HG03354 (cell line): ENCODE measurements at regions not wholly inside any gene's neighbourhood (a gene's known extent, or its start where the extent isn't known, plus 50 kb on each side); places are given as distances from the start of the nearest gene placed in this dataset.
"Not testable (repeated sequence)": the region's sequence is repeated elsewhere in the genome, so short reads cannot be mapped to it uniquely, and the experiment has no call there.

Source experiments
- ATAC-seq: cut with Tn5 transposase; IDR thresholded peaks from one replicate; pipeline ENCODE4 v1.9.1; 2021; ENCODE audit warnings: mild to moderate bottlenecking; ENCODE audit not compliant: unreplicated experiment, poor library complexity, severe bottlenecking

DNA sequence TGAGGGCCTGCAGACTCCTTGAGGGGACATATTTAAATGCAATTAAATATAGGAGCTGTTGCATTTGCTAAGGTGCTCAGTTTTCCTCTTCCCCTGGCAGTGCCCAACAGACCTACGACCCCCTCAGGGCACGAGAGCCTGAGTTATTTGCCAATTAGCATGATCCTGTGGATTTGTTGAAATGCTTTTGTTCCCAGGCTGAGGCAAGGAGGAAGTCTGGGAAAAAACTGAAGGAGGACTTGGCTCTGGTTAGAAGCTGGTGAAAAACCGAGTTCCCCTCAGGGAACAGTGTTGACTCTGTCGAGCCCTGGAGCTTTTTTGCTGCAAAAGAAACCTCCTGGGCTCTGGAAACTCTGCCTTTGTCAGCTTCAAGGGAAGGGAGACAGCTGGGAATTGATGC lies 103.6 kb upstream of the SHB start:
- ATAC-seq: no peak

DNA sequence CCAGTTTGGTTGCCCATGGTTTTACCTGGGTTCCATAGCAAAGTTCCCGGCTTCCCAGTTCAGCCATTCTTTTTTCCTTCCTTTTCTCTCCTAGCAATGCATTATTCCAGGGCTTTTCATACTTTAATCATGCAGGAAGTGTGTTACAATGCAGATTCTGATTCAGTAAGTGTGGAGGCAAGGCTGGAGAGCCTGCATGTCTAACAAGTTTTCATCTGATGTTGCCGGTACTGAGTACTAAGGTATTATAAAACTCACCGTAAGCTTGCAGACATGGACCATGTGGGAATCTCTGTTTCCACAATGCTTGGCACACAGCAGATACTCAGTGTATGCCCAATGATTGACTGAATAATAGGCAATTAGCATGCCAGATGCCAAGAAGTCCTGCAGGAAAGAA lies 102.9 kb upstream of the SHB start:
- no peak for ATAC-seq

DNA sequence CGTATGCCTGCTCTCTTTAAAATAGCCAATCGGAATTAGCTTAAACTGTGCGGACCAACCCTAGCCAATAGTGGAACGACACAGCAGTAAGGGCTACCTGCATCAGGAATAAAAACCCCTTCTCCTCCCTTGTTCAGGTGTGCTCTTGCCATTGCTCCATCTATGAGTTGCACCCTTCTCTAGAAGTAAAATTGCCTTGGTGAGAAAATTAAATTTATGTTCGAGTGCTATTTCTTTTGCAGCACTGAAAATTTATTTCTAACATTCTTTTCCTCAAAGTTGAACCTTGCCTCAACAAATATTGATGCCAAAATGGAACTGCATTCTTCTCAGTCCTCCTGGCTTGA lies 102.5 kb upstream of the SHB start:
- no peak for ATAC-seq

DNA sequence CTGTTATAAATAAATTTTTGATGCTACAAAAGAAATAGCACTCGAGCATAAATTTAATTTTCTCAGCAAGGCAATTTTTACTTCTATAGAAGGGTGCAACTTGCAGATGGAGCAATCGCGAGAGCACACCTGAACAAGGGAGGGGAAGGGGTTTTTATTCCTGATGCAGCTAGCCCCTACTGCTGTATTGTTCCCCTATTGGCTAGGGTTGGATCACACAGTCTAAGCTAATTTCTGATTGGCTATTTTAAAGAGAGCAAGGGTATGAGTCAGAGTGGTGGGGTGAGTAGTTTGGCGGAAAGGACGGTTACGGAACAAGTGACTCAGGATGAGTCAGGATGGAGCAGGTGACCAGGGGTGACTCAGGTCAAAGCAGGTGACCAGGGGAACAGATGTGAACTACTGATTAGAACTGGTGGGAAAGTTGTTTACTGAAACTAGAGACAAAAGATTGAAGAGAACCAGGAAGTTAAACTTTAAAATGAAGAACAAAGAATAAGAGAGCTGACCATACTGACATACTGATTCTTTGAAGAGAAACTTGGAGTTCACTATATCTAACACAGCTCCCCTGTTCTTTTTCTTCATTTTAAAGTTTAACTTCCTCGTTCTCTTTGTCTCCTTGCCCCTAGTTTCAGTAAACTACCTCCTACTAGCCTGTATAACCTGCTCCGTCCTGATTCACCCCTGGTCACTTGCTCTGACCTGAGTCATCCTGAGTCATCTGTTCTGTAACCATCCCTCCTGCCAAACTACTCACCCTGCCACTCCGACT lies 101.9 kb upstream of the SHB start:
- ATAC-seq: not testable (repeated sequence)

DNA sequence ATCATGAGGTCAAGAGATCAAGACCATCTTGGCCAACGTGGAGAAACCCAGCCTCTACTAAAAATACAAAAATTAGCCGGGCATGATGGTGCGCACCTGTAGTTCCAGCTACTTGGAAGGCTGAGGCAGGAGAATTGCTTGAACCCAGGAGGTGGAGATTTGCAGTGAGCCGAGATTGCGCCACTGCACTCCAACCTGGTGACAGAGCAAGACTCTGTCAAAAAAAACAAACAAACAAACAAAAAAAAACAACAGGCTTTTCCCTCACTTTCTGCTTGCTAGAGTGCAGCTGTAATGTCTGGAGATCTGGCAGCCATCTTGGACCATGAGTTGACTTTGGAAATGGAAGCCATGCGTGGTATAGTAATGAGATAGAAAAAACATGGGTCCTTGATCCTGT lies 101.1 kb upstream of the SHB start:
- not testable (repeated sequence) for ATAC-seq

DNA sequence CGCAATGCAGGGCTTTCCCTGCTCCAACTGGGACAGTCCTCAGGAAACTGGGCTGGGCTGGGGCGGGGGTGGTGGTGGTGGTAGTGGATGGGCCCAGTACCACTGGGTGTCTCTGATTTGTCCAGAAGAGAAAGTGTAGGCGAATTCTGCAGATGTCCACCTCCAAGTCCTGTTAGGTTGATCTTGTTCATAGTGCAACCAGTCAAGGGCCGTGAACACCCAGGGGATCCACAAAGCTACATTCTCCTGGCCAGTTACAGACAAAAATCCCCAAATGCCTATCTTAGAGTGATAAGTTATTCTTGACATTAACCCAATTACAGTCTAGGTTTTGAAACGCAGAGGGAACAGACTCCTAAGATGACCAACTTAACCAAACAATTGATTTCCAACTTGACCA lies 97.5 kb upstream of the SHB start:
- no peak for ATAC-seq

DNA sequence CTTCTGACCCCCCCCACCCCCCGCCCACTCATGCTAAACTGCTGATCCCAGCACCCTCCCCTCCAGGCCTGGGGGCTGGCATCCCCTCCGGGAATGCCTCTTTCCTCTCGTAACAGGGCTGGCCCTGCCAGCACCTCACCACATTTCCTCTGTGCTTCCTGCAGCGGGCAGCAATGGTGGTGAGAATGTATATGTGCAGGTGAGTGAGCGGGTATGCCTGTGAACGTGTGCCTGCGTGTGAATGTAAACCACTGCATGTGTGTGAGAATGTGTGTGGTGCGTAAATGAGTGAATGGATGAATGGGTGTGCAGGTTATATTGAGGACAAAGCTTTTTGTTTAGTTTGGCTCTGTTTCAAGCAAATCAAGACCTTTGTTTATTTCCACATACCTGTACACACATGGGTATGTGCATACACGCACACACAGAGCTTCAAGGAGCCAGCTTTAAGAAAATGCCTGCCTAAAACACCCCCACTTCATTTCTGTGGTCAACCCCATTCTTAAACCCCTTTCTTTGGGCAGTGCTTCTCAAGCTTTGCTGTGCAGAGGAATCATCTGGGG lies 95.7 kb upstream of the SHB start:
- no peak for ATAC-seq

DNA sequence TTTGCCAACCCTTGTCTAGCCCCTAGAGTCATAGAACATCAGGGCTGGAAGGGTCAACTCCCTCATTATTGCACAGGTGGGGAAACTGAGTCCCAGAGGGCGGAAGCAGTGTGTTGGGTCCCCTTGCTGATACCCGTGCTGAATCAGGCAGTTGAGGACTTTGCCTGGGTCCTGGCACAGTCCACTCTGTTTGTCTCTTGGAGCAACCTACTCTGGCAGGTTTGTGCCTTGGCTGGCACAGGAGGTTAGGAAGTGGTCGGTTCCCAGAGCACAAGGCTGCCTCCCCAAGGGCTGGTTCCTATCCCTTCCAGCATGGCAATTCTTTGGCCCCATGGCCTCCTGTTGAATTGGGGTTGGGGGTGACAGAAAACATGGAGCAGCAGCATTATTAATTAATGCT lies 94.5 kb upstream of the SHB start:
- ATAC-seq: no peak

DNA sequence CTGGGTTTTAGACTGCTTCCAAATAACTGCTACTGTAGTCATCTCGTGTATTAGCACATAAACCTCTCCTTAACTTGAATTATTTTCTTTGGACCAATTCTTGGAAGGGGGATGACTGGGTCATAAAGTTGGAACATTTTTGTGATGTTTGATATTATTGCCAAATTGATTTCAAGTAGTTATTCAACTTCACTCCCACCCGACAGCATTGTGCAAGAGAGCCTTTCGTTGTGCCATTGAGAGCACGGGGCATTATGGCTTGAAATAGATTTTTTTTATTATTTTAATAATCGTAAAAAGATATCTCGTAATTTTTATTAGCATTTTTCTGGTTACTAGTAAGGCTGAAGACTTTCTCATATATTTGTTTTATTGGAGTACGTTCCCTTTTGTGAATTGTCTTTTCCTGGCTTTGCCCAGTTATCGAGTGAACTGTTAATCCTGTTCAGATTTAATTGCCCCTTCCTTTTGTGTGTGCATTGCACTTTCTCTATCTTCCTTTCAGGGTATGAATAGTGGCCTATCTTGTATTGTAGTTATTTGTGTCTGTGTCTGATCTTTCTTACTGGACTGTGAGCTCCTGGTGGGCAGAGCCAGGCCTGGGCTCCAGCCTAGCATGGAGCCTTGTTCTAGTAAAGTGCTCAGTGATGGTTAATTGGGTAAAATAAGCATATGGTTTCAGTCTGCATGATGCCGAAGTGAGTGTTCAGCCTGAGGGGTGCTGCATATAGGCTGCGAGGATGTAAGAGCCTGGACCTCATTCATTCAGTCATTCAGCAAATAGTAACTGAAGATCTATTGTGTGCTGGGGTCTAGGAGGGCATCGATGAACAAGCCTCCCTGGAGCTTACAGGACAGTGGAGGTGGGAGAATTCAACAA lies 93.5 kb upstream of the SHB start:
- ATAC-seq: no peak

DNA sequence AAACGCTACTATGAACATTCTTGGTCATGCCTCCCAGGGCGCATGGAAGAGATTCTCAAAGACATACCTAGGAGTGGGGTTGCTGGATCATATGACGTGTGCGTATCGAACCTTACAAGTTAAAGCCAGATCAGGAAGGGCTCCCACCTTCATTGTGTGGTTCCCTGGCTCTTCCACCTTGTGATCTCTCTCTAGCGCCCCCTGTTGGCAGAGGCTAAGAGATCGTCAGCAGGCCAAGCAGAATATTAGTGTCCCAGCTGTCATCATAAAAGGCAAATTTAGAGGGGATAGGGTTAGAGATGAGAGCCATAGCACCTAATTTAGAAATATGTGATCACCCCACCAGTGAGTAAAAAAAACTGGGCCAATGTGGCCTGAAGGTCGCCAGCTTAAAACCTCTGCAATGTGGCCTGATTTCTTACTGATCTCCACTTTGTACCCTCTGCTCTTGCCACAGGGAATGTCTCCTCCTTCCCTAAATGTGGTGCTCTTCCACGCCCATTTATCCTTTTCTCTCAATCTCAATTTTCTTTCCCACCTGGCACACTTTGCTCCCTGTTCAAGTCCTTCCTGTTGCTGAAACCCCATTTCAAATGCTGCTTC lies 91.7 kb upstream of the SHB start:
- no peak for ATAC-seq

DNA sequence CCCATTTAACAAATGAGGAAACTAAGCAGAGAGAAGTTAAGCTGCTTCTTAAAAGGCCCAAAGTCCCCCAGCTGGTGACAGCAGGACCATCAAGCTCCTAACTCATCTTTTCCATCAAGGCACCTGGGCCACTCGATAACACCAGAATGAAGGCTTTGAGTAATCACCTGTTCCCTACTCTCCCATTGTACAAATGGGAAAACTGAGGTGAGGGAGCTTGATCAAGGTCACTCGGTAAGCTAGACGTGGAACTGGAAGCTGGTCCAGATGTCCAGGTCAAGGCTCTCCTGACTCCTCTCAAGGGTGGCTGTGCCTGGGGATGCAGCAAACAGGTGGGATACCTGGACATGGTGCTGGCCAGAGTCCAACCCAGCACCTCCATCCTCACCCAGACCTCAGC lies 90.6 kb upstream of the SHB start:
- no peak for ATAC-seq

DNA sequence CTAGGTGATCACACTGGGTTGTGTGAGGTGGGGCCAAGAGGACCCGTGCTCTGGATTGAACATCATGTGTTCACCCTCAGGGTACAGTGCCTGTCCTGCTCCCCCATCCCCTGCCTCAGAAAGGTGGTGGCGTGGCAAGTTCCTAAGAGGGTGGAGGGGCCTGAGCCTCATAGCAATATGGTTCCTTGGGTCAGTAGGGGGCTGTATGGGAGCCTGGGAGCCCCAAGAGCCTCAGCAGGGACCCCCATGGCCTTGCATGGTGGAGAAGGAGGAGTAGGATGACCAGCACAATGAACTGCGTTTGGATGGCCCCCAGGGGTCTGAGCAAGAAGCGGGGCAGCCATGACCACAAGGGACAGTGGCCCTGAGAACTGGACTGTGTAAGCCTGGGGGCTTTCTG lies 89.6 kb upstream of the SHB start:
- ATAC-seq: no peak

DNA sequence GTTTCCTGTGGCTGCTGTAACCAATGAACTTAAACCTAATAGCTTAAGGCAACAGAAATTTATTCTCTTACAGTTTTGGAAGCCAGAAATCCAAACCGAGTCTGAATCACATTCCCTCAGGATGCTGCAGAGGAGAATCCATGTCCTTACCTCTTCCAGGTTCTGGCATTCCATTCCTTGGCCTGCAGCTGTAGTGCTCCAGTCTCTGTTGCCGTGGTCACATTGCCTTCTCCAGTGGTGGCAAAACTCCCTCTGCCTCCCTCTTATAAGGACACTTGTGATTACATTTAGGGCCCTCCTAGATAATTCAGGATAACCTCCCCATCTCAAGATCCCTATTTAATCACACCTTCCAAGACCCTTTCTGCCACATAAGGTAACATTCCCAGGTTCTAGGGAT lies 88.7 kb upstream of the SHB start:
- ATAC-seq: no peak

DNA sequence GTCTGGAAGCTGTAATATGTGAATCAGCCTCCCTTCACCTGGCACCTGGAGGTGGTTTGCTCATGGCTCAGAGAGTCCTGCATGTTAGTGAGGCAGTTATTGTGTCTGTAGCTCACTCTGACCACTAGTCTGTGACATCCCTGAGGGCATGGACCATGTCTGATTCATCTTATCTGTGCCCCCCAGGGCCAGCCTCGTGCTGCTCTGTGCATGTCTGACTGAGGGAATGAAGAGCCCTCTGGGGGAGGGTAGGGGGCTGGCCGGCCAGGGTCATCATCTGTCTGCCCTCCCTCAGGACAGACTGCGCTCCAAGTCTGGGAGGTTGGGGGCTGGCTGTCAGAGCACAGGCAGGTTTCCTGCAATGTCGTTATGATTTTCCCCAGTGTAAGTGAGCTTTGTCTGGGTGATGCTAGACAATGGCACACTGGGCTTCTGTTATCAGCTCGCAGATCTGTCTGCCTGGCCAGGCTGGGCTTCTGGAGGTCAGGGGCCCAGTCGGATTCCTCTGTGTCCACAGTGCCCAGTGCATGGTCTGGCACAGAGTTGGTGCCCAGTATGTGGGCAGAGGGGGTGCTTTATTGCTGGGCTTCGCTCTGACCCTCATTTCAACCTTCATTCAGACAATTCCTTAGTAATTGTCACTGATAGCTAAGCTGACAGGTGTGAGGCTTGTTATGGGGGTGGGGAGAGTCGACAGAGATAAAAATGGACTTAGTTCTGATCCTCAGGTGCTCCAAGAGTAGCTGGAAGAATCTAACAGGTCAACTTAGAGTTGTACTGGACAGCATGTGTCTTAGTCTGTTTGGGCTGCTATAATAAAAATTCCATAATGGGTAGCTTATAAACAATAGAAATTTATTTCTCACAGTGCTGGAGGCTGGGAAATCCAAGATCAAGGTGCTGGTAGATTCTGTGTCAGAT lies 85.7 kb upstream of the SHB start:
- ATAC-seq: no peak

DNA sequence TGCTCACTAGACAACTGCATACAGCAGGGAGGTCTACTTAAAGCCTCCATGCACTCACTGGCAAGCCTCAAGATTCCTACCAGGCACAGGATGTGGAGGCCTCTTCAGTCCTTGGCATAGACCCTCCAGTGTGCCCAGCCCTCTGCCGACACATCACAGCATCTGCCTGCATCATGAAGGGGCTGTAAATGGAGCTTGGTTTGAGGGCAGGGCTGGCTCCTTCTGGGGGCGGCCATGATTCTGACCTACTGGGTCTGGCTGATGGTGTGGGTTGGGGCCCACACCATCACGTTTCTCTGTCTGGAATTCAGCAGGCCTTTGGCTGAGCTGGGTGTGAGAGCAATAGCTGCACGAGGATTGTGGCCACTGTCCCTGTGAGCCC lies 84.9 kb upstream of the SHB start:
- ATAC-seq: no peak

DNA sequence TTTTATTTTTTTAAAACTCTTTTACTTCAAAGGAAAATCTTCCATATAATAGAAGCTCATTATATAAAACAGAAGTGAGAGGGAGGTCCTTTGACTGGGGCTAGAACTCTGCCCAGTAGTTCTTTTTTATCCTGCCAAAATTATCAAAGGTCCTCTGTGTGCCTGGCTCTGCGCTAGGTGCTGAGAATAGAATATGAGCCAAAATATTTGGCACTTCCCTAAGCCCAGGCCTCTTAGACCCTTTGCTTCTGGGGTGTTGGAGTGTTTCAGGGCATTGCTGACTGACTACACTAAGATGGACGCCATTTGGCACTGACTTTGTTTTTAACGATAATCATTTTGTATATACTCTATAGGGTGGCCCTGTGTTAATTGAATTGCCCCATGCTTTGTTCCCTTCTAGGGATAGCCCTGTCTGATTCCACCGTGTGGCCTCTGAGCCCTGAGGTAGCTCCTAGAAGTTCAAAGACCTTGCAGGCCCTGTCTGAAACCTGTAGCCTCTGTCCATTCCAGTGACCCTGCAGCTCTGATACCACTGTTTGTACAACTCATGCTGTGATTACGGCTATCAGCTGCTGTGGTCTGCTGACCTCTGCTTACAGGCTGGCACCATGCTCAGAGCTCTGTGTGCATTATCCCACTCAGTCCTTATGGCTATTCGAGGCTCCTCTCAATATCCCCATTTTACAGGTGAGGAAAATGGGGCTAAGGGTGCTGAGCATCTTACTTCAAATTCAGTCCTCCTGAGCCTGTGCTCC lies 84.3 kb upstream of the SHB start:
- no peak for ATAC-seq

DNA sequence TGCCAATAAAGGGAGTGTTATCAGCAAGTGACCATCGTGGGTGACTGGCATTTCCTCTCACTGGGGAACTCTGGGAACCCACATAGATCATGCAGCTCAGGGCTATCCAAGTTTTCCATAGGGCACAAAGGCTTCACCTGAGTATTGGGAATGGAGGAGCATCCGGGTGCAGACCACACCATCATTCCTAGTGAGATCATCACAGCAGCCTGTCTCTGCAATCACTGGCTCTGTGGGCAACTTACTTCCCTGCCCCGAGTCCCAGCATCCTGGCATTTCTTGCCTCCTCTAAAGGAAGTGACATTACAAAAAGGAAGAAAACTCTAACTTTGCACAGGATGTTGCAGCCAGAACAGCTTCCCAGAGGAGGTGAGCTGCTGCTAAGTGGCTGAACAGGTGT lies 80.6 kb upstream of the SHB start:
- ATAC-seq: no peak

DNA sequence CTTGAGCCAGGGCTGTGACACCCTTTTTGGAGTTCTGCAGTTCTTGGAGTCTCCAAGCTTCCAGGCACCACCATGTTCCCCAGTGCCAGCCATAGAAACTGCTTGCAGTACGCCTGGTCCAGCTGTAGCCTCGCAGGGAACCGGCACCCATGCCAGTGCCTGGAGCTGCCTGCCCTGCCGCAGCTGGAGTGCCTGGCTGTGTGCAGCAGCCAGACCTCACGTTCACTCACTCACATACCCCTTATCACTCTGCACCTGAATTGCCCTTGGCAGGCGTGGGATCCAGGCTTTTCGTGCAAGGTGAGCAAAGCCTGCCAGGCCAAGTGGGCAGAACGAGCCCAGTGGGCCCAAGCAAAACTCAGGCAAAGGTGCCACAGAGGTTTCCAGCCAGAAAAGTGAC lies 77.8 kb upstream of the SHB start:
- no peak for ATAC-seq

DNA sequence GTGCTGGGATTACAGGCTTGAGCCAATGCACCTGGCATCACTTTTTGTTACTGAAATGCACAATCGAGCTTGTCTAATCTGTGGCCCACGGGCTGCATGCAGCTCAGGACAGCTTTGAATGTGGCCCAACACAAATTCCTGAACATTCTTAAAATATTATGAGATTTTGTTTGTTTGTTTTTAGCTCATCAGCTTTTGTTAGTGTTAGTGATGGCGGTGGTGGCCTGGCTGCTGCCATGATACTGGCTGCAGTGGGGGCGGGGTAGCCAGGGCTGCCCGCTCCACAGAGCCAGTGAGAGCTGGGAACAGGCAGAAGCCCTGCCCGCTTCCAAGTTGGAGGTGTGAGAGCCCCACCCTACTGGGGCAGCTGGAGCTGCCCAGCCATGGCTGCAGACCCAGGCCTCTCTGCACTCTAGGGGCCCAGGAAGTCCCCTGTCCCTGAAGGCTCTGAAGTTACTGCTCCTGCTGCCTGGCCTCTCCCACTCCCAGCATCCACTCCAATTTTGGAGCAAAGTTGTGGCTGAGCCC lies 76.6 kb upstream of the SHB start:
- no peak for ATAC-seq
